Stimulated activated CD4-positive, alpha-beta T cell treated with anti-CD3 and anti-CD28 coated beads, Interleukin-4, amount 100 ng/mL, for 24 hours (primary cell): ENCODE measurements at regions not wholly inside any gene's neighbourhood (a gene's known extent, or its start where the extent isn't known, plus 50 kb on each side); places are given as distances from the start of the nearest gene placed in this dataset.

ENCODE experiments used
- DNase-seq: peaks from one replicate; pipeline ENCODE4 v3.0.0-alpha.2; 2020

GRCh38 chr4:65834707-65835106 is 164.4 kb upstream of the EPHA5 start:
- no peak for DNase-seq

- DNase-seq: no peak
These were observed 161.5 kb upstream of the EPHA5 start for GRCh38 chr4:65831828-65832227.

- DNase-seq: no peak
These were observed 154.9 kb upstream of the EPHA5 start for GRCh38 chr4:65825116-65825753.

- DNase-seq: no peak
These were observed 148.9 kb upstream of the EPHA5 start for GRCh38 chr4:65819192-65819591.

GRCh38 chr4:65805936-65806335 is 135.6 kb upstream of the EPHA5 start:
- no peak for DNase-seq

- DNase-seq: no peak
These were observed 129.2 kb upstream of the EPHA5 start for GRCh38 chr4:65799513-65799912.

GRCh38 chr4:65798498-65799127 is 128.3 kb upstream of the EPHA5 start:
- DNase-seq: no peak

GRCh38 chr4:65791812-65792308 is 121.6 kb upstream of the EPHA5 start:
- no peak for DNase-seq

GRCh38 chr4:65791111-65791811 is 121.0 kb upstream of the EPHA5 start:
- DNase-seq: no peak

GRCh38 chr4:65789805-65790204 is 119.5 kb upstream of the EPHA5 start:
- no peak for DNase-seq

GRCh38 chr4:65789341-65789740 is 119.1 kb upstream of the EPHA5 start:
- no peak for DNase-seq

GRCh38 chr4:65777270-65777669 is 107.0 kb upstream of the EPHA5 start:
- no peak for DNase-seq

GRCh38 chr4:65773636-65774035 is 103.3 kb upstream of the EPHA5 start:
- DNase-seq: no peak

- no peak for DNase-seq
These were observed 77.1 kb upstream of the EPHA5 start for GRCh38 chr4:65747386-65747785.

- no peak for DNase-seq
These were observed 67.8 kb upstream of the EPHA5 start for GRCh38 chr4:65738134-65738533.

- DNase-seq: no peak
These were observed 67.4 kb upstream of the EPHA5 start for GRCh38 chr4:65737672-65738071.

GRCh38 chr4:65724973-65725372 is 54.7 kb upstream of the EPHA5 start:
- no peak for DNase-seq
